GM21717 (cell line): ENCODE measurements at regions not wholly inside any gene's neighbourhood (a gene's known extent, or its start where the extent isn't known, plus 50 kb on each side); places are given as distances from the start of the nearest gene placed in this dataset.
"Not testable (repeated sequence)": the region's sequence is repeated elsewhere in the genome, so short reads cannot be mapped to it uniquely, and the experiment has no call there.

ENCODE experiments used
- ATAC-seq: cut with Tn5 transposase; IDR thresholded peaks from one replicate; pipeline ENCODE4 v1.9.1; 2021; ENCODE audit warnings: mild to moderate bottlenecking, moderate library complexity; ENCODE audit not compliant: unreplicated experiment

DNA sequence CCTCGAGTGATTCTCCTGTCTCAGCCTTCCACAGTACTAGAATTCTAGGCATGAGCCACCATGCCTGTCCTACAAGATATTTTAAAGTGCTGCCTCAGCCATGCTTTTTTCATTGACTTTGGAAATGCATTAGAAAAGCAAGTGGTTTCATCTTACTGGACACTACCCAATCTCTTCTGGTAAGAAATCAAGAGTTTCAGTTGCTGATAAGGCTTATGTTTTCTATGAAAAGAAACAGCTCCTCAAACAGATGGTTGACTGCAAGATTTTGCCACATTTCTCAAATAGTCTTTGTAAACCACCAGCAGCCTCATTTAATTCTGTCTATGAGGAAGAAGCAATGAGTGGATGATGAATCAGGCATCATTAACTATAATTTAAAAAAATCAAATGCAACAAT lies 264.5 kb upstream of the LRP1B start:
- ATAC-seq = no peak

DNA sequence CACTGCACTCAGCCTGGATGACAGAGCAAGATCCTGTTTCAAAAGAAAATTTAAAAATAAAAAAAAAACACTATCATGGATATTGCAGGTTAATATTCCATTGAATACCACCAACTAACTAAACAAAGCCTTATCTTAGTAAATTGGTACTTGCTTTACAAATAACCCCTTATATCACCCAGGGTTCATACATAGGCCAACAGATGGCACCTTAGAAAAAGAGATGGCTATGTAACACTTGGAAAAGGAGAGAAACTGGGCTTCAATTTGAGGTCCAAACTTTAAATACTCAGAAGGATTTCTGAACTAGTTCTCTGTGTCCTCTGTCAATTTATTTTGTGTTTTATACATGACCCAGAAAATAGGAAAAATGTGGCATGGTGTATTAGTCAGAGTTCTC lies 249.6 kb upstream of the LRP1B start:
- ATAC-seq = no peak

DNA sequence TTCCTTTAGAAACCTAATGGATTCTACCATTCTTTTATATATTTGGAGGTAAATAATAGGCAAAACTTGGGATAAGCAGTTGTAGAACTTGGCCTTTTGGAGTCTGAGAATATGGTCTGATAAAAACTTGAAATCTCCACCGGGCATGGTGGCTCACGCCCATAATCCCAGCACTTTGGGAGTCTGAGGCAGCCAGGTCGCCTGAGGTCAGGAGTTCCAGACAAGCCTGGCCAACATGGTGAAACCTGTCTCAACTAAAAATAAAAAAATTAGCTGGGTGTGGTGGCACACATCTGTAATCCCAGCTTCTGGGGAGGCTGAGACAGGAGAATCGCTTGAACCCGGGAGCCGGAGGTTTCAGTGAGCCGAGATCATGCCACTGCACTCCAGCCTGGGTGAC lies 231.3 kb upstream of the LRP1B start:
- not testable (repeated sequence) for ATAC-seq

DNA sequence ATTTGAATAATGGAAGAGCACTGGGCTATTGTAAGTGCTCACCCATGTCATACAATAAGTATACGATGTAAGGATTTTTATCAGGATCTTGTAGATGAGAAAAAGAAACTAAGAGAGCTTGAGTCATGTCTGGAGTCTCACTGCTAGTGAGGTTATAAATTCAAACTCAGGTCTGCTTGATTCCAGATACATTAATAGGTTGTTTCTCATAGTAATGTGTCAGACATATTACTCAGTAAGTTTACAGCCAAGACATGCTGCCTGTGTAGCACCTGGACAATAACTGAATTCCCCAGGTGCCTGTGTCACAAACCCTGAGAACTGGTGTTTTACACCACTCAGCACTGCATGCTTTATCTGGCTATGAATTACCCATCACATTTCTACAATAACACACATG lies 216.9 kb upstream of the LRP1B start:
- no peak for ATAC-seq

DNA sequence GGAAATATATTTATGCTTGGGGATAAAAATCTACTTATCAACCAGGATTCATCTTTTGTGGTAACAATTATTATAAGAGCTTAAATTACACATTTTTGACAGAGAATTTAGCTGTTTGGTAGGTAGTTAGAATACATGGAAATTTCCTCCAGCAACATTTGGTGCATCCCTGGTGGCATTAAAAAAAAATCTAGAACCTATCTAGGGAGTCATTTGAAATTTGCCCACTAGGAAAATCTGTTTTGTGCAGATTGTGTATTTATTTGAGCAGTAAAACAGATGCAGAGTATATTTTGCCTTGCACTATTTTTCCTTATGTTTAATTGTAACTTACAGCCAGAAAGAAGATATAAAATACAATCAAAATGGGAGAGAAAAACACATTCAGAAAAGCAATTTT lies 208.4 kb upstream of the LRP1B start:
- no peak for ATAC-seq

DNA sequence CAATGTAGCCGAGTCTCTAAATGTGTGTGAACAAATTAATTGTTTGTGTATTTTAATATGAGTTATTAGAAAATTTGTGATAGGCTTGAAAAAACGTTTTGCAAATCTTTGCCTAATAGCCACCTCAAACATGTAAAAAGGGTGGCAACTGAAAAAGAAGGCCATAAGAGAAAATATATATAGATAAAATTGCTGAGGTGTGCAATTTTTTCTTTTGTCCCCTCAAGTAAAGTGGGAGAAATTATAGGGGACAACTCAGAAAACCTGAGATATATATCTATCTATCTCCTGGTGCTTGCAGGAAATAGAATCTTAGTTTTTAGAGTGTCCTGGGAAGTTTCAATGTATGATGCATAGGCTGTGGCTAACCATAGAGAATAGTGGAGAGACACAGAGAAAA lies 201.4 kb upstream of the LRP1B start:
- ATAC-seq = no peak

DNA sequence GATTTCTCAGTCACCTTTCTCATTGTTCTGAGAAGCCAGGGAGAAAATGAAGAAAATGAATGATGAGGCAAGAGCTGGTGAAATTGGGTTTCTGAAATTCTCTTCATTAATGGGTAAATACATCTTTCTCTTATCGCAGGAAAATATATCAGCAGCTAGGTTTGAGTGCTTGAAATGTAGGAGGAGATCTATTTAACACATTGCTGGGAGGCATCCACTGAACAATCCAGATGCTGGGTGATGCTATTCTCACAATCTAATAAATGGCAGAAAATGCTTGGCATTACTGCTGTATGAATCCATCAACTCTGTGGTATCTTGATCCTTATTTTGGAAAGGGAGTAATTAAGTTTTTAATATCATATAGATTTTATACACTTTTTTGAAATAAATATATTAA lies 199.6 kb upstream of the LRP1B start:
- ATAC-seq = no peak

DNA sequence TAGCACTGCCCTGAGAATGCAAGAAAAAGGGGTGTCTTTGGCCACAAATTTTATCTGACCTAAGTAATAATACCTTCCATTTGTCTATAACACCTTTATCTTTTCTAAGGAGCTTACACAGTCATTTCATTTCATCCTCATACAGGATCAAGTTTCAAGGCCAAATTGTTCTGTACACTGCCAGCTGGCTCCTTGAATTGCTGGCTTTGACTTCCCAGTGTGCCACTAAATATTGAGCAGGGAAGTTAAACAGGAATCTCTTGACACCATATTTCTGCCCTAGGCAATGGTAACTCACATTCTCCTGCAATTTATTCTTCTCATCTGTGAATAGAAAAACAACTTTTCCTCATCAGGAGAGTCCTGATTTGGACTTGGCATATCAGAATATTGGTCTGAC lies 195.1 kb upstream of the LRP1B start:
- ATAC-seq = no peak

DNA sequence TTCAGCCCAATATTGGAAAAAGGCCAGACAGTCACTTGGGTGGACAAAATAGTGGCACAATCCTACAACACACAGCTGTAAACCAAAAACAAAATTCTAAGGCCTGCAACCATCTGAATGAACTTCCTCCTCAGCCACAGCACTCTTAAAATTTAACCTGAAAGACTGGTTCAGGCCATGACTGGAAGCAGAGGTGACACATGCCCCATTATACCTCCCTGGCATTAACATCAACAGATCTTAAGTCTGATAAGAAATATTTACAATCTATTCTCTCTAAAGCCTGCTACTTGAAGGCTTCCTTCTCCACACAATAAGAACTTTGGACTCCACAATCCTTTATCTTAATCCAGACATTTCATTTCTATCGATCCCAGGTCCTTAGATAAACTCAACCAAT lies 192.4 kb upstream of the LRP1B start:
- no peak for ATAC-seq

DNA sequence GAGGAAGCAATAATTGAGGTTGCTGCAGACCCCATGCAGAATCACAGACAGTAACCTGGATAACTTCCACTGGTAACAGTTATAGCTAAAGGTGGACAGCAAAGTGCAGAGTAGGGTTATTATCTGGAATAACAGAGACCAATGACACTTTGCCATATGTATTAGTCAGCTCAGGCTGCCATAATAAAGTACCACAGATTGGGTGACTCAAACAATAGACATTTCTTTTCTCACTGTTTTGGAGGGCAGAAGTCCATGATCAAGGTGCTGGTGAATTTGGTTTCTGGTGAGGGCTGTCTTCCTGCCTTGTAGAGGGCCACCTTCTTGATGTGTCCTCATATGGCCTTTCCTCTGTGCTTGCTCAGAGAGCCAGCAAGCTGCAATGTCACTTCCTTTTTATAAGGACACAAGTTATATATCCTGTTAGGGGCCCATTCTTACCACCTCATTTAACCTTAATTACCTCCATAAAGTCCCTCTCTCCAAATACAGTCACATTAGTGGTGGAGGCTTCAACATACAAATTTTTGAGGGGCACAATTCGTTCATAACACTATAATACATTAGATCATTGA lies 191.0 kb upstream of the LRP1B start:
- no peak for ATAC-seq

DNA sequence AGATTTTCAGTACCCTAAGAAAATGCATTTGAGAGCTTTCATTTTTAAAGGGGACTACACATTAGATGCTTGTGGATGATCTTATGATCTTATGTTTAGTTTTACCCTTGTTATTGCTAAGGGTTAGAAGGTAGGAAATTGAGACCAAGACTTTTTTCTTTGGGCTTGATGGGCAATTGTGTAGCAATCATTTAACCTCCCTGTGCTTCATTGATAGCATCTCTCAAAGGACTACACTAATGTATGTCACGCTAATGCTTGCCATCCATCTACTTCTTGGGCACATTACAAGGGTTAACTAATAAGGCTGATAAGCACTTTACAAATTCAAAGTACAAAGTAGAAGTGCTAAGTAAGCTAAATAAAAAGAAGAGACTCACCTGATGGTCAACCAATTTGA lies 189.3 kb upstream of the LRP1B start:
- no peak for ATAC-seq

DNA sequence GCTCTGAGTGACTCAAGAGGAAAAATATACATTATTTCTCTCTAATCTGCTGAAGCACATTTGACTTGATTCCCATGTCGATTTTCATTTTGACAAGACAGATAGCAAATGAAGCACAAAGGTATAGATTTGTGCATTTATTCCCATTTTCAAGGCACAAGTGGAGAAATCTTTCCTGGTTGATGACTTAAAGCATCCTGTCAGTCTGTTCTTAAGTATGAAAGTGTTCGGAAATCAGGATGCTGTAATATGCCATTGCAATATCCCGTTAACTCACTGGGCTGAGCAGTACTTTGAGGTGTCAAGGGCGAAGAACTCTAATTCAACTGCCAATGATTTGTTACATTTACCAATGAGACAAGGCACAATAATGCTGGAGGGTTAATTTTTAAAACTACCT lies 185.2 kb upstream of the LRP1B start:
- no peak for ATAC-seq

DNA sequence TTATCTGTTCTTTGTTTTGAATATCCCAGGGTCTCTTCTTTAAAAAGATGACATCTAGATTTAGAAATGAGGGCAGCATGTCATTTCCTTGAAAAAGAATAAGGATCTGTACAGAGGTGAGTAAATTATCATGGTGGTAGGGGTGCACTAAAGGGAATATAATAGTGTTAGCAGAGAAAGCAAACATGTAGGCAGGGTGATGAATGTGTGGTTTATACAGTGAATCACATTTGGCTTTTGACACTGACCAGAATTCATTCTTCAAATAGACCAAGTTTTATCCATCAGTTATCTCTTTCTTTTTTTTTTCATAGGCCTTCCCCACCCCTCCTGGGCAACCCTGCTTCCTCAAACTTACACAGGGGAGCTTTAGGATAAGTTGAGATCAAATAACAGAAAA lies 184.5 kb upstream of the LRP1B start:
- no peak for ATAC-seq

DNA sequence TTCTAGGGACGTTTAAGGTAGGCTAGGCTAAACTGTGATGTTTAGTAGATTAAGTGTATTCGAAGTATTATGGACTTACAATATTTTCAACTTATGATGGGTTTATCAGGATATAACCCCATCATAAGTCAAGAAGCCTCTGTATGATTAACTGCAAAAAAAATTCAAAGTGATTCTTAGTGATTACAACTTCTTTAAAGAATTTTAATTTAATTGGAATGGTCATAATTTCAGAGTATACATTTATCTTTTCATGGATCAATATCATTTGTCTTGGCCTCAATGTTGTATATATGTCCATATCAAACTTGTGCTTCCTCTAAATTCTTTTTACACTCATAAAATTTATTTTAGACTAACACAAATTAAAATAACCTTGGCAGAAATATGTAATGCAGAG lies 183.3 kb upstream of the LRP1B start:
- no peak for ATAC-seq

DNA sequence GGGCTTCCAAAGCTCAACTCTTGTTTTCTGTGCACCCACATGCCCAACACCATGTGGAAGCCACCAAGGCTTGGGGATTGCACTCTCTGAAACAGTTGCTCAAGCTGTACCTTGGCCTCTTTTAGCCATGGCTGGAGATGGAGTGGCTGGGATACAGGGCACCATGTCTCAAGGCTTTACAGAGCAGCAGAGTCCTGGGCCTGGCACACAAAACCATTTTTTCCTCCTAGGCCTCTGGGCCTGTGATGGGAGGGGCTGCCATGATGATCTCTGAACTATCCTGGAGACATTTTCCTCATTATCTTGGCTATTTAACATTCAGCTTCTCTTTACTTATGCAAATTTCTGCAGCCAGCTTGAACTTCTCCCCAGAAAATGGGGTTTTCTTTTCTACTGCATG lies 179.7 kb upstream of the LRP1B start:
- ATAC-seq = no peak

DNA sequence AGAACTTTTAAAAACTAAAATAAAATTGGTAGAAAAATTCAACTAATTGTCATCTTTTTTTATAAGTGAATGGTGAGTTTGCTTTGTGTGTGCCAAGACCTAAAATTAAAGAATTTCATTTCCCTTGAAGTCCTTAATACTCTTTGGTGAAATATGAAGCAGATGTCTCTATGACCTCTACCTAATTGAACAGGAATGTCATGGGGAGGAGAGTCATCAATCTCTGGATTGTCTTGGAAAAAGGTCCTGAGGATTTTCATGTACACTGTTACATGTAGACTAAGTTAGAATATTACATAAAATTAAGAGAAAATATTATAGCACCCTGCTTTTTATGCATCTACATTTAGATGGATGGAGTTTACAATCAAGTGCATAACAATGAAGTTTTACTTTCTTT lies 177.9 kb upstream of the LRP1B start:
- ATAC-seq = no peak

DNA sequence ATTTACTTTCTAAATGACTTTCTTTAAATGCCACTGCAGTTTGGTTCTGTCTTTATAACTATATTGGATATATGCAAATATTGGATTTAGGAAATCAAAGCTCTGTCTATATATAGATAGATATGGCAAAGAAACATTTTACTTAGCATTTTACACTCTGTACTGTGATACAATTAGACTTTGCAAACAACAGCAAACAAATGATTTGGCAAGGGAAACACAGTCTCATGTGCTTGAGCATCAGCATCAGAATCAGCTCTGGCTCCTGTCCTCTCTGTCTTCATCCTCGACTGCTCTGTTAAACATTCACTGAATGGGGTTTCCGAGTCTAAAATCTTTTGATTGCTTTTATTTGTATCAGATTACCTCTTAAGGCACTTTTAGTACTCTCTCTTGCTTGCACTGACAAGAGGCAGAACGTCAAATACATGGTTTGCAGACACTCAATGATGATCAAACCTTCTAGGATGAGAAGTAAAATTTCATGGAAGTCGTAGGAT lies 176.8 kb upstream of the LRP1B start:
- ATAC-seq = no peak

DNA sequence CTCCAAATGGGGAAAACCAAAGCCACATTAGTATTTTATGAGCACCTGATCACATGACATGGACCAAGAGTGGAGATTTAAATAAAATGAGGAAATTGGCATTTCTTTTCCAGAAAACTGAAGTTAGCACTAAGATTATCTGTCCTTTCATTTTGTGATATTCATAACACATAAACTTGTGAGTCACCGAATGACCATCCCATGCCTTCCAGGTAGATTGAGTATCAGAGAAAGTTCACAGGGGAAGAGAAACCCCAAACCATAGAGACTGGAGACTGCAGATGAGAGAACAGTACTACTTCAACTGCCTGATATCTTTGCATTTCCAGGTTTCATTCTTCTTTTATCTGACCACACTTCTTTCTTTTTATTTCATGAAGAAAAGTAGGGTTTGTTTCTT lies 176.3 kb upstream of the LRP1B start:
- no peak for ATAC-seq

DNA sequence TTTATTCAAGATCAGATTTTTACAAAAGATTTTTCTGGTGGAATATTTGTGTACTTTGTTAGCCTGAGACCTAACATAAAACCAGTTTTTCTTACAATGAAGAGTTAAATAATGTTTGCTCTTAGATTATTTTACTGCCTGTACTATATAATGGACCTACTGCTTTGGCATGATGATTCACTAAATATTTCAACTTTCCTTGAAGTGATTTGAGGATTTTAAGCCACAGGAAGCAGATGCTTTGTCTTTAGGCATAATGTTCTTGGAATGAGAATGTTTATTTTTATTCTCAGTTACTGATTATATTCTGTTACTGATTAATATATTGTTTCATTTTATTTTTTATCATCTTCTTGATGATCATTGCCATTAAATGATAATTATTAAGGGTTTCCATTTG lies 175.3 kb upstream of the LRP1B start:
- no peak for ATAC-seq

DNA sequence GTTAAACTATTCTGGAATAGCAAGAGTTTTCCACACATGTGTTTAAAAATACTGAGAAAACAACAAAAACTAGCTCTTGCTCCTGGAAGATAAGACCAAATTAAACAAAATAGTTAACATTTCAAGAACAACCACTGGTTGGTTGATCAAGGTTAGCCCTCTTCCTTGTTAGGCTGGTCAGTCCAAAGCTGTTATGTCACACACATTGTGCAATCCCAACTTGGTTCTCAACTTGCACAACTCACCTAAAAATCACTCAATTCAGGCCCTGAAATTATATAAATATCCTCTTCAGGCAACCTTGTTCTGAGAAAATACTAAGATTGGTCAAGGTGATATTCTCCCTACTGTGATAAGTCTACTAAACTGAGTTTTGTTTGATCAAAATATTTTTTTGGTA lies 169.7 kb upstream of the LRP1B start:
- no peak for ATAC-seq

DNA sequence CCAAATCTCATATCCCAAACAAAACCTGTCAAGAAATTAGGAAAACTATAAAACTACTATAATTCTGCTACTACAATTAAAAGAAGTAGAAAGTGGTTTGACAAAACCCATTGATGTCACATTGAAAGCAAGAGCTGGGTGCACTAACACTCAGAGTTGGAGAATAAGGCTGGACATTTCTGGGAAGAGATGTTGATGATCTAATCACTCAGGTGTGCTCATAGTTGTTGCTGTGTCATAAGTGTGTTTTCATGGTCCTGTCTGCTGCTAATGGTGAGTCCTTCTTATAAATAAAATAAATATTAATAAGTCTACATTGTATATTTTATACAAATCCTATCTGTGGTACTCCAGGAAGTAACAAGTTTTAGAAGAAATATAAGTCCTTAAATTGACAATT lies 168.2 kb upstream of the LRP1B start:
- ATAC-seq = no peak

DNA sequence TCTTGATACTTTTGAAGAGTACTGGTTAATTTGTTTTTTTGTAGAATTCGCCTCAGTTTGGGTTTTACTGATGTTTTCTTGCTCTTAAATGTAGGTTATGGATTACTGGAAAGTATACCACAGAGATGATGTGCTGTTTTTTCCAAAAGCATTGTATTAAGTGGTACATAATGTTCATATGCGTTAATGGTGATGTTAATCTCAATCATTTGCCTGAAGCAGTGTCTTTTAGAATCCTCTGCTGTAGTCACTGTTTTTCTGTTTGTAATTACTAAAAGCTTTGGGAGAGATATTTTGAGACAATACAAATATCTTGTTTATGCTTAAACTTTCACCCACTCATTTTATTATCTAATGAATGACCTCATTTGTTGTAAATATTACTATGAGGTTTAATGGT lies 163.4 kb upstream of the LRP1B start:
- no peak for ATAC-seq

DNA sequence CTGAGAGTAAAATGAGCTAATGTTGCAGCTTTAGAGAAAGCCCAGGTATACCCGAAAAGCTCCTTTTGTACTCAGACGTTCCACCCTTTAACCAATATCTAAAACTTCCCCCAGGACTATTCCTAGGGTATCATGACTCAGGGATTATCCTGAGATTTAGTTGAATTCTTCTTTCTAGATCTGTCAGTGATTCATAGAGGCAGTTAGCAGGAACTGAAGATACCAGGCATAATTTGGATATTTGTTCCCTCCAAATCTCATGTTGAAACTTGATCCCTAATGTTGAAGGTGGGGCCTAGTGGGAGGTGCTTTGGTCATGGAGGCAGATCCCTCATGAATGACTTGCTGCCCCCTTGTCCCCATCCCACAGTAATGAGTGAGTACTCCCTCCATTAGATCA lies 161.2 kb upstream of the LRP1B start:
- ATAC-seq = no peak

DNA sequence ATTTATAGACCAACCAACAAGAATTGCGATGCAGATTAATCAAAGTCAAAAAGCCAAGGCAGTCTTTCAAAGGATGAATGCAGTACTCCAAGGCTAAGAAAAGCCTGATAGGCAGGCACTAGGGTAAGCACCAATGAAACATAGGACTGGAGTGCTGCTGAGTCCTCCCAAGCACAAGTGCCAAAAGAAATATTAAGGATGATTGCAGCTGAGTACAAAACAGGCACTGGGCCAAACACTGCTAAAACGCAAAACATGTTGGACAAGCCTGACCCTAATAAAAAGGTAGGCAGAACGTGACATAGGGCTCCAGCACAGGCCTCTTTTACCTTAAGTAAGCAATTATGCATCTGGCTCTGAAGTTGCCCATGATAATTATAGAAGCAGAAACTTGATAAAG lies 160.1 kb upstream of the LRP1B start:
- ATAC-seq = no peak
